ENCODE measurements at regions not wholly inside any gene's neighbourhood (a gene's known extent, or its start where the extent isn't known, plus 50 kb on each side); places are given as distances from the start of the nearest gene placed in this dataset.

DNA sequence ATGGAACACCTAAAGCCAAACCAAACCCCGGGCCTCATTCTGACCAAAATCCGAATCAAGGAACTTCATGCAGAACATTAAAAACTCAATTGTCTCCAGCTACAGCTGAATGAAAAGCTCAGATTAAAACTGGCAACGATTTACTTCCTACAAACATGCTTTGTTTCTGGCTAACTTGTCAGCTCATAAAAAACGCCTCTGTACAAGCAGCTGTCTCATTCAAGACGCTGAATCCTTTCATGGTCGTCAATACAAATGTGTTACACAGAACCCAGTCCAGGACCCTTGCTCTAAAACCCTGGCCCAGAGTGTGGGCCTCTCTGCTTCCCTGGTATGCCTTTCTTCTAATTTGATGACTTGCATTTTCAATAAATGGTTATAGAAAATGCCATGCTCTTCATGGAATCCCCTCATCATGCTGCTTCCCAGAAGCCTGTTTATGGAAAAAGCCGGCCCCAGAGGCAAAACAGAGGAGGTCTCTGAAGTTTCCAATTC, 183.1 kb downstream of the PHLDA1 start:
- peak; percentile 37 for FAIRE-seq

DNA sequence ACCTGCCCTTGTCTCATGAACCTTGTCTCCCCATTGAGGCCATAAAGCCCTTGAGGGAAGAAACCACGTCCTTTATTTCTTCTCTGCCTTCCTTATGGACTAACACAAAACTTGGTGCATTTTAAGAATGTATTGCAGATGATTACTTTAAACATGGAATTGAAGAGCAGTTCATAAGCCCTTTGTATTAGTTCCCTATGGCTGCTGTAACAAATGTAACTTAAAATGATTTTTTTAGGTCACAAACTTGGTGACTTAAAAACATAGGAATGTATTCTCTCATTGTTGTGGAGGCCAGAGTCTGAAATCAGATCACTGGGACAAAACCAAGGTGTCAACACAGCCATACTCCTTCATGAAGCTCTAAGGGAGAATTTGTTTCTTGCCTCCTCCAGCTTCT, 185.5 kb downstream of the PHLDA1 start:
- DNase-seq (ENCODE audit: low spot score in 2 of 2) (no peak), FAIRE-seq (no peak)

More for the DNA sequence above, 183.1 kb downstream of the PHLDA1 start:
- DNase-seq (ENCODE audit: low spot score in 2 of 2), result peak in 1 of 2 donors; percentile 12

DNA sequence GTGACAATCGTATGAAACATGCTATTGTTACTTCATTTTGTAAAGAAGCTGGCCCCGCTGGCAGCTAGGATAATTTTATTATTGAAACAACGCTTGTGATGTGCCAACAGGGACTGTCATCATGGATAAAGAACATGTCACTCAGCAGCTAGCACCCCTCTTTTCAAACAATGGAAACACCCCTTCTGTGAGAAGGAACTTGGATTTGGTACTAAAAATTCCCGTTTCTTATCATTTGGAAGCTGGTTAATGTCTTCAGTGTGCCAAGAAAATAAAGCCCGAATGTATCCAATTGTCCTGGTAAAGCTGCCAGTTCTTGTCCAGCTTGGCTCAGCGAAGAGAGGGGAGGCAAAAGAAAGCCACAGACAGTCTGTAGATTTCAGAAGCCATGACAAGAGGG, 186.6 kb downstream of the PHLDA1 start:
- FAIRE-seq (no peak), DNase-seq (ENCODE audit: low spot score in 2 of 2) (no peak)

DNA sequence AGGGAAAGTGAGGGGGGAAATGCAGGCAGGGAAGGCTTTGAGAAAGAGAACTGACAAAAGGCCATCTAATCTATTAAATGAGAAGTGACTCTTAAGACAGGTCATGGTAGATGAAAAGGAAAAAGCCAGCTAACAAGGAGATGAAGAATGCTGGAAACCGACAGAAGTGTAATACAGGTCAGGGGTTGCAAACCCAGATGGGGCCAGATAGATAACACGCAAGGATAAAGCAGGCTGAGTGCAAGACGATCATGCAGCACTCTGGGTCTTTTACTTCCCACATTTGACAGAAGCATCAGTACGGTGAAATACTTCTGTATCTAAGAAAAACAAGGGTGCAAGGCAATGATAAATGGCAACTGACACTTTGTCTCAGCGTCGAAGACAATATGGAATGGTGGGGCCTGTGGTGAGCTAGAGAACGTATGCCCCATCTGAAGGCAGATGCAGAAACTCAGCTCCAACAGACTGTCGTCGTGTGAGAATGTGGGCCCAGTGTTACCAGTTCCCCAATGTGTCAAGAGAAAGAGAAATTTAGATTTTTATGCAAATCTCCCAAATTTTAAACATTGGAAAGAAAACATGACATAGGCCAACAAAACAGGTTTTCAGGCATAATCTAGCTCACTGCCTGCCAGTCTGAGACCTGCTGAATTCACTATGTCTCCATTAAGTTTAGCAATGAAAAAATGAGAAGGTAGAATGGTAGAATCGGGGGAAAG, 187.4 kb downstream of the PHLDA1 start:
- no peak for DNase-seq (ENCODE audit: low spot score in 2 of 2)
- no peak for FAIRE-seq

DNA sequence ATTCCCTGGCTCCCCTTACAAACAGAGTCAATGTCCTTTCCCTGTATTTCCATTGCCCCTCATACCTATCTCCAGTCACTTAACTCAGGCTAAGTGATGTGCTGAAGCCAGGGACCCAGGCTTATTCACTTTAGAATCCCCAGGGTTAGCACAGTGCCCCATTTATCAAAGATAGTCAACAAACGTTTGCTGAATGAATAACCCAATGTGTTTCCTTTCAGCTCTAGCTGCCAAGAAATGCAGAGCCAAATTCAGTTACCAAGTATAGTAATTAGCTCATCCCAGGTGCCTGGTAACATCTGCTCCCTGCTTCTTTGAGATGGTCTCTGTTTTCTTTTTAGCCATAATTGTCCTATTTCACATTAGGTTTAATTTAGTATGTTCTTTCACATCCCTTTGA, 189.5 kb downstream of the PHLDA1 start:
- FAIRE-seq (no peak), DNase-seq (ENCODE audit: low spot score in 2 of 2) (no peak)

DNA sequence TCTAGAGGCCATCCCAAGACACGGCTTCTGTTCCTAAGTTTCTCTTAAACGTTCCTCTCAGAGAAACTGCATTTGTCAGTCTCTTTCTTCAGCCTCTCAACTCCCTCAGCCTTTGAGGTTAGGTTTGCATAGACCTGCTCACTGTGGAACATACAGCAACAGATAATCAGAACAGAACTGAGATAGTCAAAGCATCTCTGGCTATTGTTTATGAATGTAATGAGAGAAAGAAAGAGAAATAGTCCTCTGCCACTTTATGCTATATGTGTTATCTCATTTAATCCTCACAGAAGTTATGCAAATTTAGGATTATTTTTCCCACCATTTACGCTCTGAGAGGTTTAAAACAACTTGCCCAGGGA, 190.6 kb downstream of the PHLDA1 start:
- no peak for FAIRE-seq
- no peak for DNase-seq (ENCODE audit: low spot score in 2 of 2)

DNA sequence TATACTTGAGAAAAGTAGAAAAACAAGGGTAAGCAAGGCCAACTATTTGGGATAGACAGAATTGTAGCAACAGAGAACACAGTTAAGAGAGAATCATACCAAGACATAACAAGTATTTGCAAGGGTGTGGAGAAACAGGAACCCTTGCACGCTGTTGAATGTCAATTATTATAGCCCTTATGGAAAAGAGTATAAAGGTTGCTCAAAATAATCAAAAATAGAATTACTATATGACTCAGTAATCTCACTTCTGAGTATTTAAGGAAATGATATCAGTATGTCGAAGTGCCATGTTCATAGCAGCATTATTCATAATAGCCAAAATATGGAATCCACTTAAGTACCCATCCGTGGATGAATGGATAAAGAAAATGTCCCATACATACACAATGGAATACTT, 193.3 kb downstream of the PHLDA1 start:
- DNase-seq (ENCODE audit: low spot score in 2 of 2) (no peak), FAIRE-seq (no peak)

DNA sequence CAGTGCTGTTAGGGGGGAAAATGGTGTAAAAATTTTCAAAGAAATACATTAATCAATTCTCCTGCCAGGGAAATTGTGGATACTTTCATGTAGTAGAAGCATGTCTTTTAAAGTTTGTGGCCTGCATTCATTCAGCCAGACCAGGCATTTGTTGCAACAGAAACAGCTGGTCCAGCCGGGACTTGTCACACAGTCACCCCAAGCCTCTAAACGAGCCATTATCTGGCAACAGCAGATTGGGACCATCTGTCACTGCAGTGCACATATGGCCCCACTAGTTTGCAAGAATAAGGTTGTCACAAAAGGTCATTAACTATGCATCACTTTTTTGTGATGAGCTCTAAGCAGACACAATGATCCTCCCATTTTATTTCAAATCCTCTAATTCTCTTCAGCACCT, 193.9 kb downstream of the PHLDA1 start:
- FAIRE-seq, result no peak
- no peak for DNase-seq (ENCODE audit: low spot score in 2 of 2)

DNA sequence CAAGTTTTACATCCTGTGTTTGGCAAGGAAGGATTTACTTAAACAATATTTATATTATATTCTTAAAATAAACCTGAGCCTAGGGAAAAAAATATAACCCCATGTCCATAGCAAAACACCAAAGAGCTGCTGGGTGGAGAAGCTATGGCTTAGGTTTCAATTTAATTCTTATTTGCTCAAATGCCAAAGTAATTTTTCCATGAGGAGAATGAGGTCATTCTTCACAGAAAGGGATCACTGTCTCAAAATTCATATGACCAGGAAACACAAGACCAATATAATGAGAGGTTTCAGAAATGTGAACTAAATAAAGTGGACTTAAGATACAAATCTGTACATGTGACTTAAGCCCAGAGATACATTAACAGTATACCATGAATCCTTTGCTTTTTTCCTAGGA, 195.0 kb downstream of the PHLDA1 start:
- no peak for DNase-seq (ENCODE audit: low spot score in 2 of 2)
- FAIRE-seq, result no peak

DNA sequence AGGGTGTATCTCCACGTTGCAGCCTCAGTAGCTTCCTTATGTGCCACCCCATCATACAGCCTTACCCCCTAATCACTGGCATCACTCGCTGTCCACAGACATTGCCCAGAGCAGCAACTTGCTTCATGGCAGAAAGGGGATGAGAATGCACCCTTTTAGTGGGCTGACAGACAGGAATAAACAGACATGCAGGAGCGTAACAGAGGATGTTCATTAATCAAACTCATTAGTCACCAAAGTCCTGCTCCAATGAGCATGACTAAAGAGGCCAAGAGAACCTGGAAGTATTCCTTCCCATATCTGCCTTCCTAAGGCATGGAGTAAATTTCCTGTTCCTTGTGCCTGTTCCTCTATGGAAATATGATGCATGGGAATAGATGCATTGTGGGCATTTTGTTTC, 197.0 kb downstream of the PHLDA1 start:
- FAIRE-seq (no peak), DNase-seq (ENCODE audit: low spot score in 2 of 2) (no peak)

DNA sequence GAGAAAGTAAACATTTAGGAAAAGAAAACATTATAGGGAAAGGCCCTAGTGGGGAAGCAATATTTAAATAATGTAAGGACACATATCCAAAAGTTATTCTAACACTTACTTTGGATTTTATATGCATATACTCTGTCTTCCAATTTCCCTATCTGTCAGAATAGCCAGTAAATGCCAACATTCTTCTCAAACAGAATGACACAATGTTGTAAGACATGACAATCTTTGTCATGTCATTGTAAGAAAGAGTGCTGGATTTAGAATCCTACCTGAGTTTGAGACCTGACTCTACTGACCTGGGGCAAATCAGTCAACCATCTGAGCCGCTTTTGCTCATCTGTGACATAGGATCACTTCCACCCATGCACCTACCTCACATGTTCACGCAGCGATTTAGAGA, 198.3 kb downstream of the PHLDA1 start:
- no peak for DNase-seq (ENCODE audit: low spot score in 2 of 2)
- FAIRE-seq, result no peak

DNA sequence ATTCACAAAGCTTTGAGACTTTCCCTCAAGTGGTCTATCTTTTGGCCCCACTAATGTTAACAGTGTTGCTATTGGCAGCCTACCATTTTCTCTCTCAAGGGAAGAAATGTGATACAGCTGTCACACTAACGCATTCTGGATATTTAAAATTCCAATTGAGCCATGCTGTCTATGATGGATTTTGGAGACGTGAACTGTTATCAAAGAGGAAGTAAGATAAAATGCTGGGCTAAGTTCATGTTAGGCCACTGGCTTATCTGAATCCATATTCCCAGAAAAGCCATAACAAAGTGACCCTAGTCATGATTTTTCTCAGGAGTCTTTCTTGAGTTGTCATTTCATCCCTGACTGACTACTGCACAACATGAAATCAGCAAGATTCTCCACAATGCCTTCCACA, 200.2 kb downstream of the PHLDA1 start:
- DNase-seq (ENCODE audit: low spot score in 2 of 2) (no peak), FAIRE-seq (no peak)

DNA sequence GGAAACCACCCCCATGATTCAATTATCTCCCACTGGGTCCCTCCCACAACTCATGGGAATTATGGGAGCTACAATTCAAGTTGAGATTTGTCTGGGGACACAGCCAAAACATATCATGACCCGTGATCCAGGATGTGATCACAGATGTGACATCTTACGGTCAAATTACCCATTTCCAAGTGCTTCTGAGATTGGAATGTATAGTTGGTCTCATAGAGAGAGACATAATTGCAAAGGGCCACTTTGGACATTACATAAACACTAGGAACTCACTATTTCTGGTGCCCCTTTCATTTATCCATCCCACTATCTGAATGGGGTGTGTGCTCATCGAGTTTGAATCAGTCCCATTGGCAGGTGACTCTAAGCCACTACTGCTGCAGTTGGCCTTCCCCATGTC, 204.5 kb downstream of the PHLDA1 start:
- FAIRE-seq (no peak), DNase-seq (ENCODE audit: low spot score in 2 of 2) (no peak)

DNA sequence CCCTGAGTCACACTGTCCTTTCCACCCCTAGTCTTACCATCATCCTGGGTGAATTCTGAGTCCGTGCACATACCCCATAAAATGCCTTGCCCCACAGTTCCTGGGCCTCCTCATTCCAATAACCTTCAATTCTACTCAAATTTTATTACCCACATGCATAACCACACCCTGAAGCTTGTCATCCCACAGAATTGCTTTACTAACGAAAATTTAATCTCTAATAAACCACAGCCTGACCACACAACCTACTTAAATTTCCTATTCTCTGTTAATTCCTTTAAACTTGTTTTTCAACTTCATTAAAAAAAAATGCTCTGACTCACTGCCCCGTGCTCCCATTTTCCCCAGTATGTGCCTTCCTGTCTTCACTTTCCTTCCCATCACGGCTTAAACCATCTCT, 205.9 kb downstream of the PHLDA1 start:
- no peak for FAIRE-seq
- DNase-seq (ENCODE audit: low spot score in 2 of 2), result no peak

DNA sequence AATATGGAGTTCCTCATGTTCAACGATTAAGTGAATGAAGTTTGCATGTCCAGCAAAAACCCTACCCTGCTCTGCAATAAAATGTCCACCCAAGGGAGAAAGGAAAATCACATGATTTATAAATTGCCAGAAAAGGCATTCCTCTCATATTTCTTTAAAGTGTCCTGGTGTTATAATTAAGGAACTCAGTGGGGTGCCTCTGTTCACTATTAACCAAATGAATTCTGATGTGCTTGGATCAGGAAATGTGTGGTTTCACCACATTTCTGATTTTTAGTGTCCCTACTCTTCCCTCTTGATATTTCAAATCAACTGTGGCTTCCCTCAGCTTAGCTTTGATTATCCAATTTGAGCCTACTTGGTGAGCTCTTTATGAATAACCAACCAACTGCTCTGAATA, 208.1 kb downstream of the PHLDA1 start:
- DNase-seq (ENCODE audit: low spot score in 2 of 2) (no peak), FAIRE-seq (no peak)

DNA sequence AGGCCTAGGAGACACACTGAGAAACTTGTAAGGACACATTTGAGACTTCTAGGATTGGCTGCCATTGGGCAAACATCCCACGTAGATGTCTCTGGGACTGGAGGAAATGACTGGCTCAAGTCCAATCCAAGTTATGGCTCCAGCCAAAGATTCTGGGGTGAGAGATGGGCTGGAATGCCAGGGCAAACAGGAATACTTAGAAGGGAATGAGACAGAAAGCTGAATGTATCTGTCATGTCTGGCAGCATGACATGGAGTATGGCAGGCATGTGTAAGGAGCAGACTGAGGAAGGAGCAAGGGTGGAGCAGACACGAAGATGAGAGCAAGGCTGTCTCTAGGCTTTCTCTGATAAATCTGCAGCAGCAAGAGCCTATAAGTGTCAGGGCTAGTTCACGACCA, 209.2 kb downstream of the PHLDA1 start:
- DNase-seq (ENCODE audit: low spot score in 2 of 2) (no peak), FAIRE-seq (no peak)

DNA sequence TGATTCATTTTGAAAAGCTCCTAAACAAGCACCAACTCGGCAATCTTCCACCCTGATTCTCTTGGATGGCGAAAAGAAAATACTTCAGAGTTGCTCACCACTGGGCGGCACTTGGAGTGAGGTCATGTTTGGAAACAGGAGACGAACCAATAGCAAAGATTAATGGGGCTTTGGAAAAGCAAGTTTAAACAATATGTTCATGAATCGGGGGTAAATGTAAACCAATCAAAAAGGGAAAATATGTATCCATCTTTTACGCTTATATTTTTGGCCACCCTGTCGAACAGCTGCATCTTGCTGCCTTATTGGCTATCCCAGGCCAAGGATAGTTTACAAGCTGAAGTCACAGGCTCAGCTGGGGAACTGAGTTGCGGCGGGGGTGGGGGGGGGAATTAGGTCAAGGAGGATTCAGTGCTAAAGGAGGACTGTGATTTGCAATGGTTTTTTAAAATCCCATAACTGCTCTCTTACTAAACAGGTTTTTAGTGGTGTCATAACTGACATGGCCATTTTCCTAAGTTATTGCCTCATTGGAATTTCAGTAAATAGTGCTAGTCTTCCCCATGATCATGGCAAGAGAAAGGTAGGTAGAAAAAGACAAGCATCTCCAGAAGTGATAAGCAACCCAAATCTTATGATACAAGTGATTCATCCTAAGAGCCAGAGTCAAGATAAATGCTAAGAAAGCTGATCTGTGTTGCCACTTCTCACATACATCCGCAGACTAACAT, 210.6 kb downstream of the PHLDA1 start:
- FAIRE-seq (no peak), DNase-seq (ENCODE audit: low spot score in 2 of 2) (no peak)

DNA sequence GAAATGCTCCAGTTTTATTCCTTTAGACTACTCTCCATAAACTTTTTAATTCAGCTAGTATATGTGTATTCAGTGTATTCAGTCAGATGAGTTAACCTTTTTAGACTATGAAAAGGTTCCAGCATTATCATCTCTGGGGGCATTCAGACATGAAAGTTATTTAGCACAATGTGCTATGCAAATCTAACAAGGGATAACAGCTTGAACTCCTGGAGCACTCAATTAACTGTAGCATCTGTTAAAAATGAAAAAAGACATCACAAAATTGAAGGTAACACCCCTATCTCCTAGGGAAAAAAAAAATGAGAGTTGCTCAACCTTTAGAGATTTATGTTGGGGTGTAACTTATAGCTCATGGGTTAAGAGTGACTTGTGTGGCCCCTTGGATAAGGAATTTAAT, 211.5 kb downstream of the PHLDA1 start:
- DNase-seq (ENCODE audit: low spot score in 2 of 2), result no peak
- no peak for FAIRE-seq

DNA sequence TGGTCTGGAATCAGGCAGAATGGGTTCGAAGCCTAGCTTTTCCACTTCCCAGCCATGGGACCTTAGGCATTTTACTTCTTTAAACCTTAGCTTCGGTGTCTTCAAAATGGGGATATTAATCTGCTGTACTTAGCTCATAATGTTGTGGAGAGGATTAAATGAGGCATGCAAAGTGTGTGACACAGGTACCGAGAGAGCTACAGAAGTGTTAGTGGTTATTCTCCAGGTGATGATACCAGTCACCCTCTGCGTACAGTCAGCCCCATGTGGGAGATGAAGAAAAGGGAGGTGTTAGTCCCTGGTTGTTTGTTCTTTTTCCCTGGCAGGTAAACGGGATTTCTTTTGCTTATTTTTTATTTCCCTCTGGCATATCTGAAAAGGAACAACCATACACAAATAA, 212.1 kb downstream of the PHLDA1 start:
- DNase-seq (ENCODE audit: low spot score in 2 of 2), result no peak
- FAIRE-seq, result no peak

DNA sequence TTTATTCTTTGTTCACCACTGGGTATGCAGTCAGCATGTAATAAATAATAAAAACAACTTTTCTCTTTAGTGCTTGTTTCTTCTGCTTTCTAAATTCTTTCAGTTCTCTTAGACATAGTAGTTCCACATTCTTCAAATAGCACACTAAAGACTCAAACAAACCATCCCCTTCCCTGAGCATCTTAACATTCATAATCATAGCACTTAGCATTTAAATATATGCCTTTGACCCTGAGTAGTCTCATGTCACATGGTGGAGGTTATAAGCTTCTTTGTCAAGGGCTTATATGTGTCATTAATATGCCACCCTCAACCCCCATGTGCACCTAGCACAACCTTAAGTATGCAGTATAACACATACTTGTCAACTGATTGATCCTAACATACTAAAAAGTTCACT, 212.7 kb downstream of the PHLDA1 start:
- no peak for DNase-seq (ENCODE audit: low spot score in 2 of 2)
- FAIRE-seq, result no peak

DNA sequence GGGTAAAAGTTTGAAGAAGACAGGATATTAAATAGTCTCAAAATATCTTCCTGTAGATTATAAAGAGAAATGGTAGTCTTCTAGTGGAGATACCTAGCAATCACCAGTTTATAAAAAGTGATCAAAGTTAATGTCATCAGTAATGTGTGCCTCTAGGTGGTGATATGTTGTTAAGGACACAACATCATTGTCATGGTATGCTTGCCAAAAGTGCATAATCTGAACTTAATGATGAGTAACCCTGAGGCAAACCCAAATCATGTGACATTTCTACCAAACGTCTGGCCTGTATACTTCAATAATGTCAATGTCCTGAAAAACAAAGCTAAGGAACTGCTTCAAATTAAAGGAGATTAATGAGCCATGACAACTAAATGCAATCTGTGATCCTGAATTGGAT, 214.7 kb downstream of the PHLDA1 start:
- DNase-seq (ENCODE audit: low spot score in 2 of 2) (no peak), FAIRE-seq (no peak)

DNA sequence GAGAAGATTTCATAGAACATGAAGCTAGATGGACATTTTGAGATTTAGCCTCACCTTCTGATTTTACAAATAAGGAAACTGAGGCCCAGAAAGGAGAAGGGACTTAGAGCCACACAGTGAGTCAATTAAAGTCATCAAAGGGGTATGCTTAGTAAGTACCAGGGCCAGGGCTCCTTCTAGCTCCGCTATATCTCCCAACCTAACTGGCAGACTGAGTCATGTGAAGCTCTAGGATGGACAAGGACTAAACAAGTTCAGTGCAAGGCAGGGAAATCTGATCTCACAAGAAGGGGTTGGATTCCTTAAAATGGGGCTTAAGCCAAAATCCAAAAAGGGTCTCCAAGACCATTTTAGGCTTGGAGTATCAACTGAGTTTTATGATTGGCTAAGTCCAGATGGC, 215.8 kb downstream of the PHLDA1 start:
- DNase-seq (ENCODE audit: low spot score in 2 of 2), result no peak
- FAIRE-seq, result no peak
